ENCODE measurements at regions not wholly inside any gene's neighbourhood (a gene's known extent, or its start where the extent isn't known, plus 50 kb on each side); places are given as distances from the start of the nearest gene placed in this dataset.

DNA sequence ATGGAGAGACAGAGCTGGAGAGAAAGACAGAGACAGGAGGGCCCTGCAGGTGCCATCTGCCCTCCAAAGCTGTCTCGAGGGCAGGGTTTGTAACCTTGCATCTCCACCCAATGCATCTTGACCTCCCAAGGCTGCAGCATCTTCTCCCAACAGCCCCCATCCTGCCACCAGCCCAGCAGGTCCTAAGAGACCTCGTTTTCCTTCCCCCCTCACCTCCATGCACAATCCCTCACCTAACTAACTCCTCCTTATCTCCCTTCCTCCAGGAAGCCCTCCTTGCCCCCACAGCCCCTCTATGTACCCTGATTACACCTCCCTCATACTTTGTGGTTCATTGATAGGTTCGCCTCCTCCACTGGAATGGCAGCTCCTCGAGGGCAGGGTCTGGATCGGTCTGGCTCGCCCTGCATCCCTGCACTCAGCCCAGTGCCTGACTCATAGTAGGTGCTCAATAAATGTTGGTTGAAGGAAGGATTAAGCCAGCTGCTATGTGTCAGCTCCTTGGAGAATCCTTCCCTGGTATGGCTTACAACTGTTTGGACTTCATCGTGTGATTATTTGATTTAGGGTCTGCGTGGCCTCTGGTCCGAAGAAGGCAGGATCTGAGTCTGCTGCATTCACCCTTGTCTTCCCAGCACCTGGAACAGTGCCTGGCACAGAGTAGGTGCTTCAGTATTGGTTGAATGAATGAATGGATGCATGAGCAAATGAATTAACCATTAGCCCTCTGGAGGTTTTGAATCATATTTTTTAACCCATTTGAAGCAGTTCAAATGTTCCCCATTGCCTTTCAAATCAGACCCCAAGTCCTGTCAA, 105.6 kb upstream of the PTPN1 start:
- DNase-seq (ENCODE audit: low read depth in 2 of 2) = no peak

DNA sequence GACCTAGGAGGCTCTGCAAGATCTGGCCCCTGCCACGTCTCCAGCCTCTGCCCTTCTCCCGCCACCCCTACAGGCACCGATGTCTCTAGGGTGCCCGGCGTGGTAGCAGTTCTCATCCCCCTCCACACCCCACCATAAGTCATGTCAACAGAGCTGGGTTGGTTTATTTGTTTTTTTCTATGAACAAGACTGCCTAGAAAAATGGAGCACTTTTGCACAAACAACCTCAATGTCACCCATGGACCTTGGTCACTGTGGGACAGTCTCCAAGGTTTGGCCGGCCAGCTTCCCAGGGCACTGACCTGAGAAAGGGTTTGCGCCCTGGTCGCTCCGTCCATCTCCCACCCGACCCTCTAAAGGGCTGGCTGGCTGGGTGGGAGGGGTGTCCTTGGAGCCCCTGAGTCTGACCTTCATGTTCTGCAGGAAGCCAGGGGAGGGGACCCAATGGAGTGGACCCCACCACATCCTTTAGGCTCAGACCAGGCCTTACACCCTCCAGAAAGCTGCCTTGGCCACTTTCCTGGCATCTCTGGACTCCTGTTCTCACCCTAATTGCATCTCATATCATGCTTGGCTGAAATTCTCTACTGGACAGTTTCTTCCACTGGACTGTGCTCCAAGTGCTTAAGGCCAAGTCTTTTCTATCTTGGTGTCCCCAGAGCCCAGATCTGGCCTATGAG, 104.8 kb upstream of the PTPN1 start:
- no peak for DNase-seq (ENCODE audit: low read depth in 2 of 2)

DNA sequence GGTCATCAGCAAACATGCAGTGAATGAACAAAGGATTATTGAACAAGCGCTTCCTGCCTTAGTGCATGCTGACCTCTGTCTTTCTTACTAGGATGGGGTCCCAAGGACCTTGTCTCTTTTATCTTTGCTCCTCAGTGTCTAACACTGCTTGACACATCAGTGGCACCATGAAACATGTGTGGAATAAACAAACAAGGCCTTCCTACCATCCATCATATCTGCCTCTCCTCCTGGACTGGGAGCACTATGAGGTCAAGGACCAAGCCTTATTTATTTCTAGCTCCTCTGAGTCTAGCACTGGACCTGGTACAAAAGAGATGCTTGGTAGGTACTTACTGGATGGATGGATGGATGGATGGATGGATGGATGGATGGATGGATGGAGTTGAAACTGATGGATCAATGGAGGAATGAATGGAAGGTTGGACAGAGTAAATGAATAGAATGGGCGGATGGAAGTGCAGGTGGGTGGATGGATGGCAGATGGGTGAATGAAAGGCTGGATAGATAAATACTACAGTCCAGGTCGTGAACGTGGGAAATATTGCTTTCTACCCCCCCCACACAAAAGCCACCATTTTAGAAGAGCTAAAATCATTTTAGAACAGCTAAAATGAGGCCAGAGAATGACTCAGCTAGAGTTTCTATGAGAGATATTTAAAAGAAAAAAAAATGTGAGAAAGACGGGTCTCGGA, 104.1 kb upstream of the PTPN1 start:
- no peak for DNase-seq (ENCODE audit: low read depth in 2 of 2)

DNA sequence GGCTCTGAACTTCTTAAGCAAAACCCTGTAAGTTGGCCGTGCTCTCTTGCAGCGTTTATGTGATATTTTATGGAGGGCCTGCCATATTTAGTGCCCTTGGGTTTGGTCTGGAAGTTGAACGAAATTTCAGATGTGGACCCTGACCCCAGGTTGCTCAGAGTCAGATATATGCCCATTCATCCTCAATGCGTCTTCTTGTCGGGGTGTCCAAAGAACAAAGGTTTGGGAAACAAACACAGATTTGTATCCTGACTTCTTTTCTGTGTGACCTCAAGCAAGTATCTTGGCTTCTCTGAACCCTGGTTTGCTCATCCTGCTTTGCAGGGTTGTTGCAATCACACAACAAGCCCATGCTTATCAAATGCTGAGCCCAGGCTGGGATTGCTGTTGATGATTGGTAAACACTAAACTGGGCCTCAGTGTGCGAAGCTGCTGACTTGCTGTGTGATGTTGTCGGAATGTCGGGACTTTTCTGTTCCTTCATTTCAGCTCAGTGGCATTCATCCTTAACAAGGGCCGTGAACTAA, 103.5 kb upstream of the PTPN1 start:
- DNase-seq (ENCODE audit: low read depth in 2 of 2) = no peak

DNA sequence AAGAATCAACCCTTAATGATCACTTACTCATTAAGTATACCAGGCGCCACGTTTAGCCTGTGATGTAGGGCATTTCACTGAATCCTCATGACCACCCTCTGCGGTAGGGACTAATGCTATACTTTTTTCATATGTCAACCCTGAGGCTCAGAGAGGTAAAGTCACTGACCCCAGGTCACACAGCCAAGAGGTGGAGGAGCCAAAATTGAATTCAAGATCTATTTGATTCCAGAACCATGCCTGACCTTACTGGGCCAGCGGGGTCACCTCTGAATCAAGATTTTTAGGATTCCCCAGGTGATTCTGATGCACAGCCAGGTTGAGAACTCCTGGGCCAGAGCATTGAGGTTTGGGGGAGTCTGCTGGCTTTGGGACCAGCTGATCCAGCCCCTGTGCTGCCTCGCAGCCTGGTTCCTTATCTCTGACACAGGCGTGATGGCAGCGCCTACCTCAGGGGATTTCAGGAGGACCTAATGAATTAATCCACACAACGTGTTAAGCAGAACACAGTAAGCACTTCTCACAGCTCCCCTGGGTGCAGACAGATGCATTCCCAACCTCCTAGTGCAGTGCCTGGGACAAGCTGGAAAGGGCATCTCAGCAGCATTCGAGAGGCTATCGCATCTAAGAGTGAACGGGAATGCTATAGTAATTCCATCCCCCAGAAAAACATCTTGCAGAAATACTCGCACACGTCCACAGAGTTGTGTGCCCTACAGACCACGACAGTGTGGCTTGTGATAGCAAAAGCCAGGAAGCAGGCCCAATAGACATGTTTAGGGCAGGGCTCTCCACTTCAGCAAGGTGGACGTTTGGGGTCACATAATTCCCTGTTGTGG, 101.4 kb upstream of the PTPN1 start:
- DNase-seq (ENCODE audit: low read depth in 2 of 2) = no peak

DNA sequence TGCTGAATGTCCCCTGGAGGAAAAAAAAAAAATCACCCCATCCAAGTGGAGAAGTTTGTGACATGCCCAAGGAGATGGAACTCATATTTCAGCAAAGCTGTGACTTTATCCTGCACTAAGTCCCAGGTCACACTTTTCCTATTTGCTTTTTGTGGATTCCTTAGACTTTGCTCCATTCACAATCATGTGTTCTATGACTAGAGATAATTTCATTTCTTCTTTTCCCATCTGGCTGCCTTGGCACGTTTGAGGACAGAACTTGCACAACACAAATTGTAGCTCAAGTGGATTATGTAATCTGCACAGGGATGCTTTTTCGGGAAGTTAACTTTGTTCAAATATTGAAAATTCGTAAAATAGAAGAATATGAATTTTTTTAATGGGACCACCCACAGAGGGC, 100.7 kb upstream of the PTPN1 start:
- no peak for DNase-seq (ENCODE audit: low read depth in 2 of 2)

DNA sequence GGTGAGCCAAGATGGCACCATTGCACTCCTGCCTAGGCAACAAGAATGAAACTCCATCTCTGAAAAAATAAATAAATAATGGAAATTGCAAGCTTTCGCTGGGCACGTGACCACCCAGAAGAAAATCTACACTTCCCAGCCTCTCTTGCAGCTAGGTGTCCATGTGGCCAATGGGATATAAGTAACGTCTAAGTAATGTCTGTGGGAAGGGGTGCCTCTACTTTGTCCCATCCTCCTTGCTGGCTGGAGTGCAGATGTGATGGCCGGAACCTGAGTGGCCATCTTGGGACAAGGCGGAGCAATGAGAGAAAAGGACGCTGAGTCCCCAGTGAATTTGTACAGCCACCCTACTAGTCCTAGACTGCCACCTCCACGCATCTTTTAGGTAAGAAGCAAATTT, 99.8 kb upstream of the PTPN1 start:
- DNase-seq (ENCODE audit: low read depth in 2 of 2) = no peak

DNA sequence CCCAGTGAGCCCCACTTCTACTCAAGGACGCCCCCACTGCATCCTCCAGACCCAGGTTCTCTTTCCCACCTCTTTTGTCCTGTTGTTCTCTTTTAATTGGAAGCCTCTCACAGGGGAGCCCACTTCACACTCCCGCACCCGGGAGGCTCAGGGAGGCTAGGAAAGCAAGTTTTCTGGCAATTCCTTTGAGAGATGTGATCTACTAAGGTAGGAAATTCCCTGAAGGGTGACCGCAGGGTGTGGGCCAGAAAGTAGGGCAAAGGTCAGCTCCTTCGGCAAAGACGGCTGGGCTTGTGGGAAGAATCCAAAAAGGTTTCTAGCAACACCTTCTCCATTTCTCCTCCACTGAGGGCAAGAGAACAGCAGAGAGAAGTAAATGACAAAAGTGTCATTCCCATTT, 98.1 kb upstream of the PTPN1 start:
- DNase-seq (ENCODE audit: low read depth in 2 of 2) = no peak

DNA sequence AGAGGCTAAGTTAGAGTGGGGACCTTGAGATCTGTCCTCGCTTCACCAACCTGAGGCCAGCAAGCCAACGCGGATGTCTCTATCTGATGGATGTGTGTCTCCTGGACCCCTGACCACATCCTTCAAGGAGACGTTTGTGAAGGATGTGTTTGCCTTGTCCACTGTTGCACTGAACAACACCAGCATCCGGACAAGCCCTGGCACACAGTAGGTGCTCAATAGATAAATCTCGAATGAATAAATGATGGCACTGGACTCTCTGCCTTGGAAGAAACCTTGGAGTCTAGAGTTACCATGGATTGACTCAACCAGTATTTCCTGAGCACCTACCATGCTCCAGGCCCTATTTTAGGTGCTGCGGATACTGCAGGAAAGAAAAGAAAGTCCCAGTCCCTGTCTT, 97.7 kb upstream of the PTPN1 start:
- no peak for DNase-seq (ENCODE audit: low read depth in 2 of 2)

DNA sequence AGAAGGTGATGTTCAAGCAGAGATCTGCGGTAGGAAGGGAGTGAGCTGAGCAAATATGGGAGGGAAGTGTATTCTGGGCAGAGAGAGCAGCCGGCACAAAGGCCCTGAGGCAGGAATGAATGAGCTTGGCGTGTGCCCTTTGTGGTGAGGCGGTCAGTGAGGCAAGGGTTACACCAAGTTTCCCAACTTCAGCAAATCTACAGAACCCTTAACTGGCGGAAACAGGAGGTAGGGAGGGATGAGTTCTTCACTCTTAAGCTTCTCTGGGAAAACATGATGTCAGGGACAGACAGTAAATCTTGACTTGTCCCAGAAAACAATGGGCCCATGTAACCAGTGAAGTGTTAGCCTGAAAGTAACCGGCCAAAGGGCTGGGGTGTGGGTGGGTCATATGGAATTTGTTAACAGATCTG, 97.1 kb upstream of the PTPN1 start:
- DNase-seq (ENCODE audit: low read depth in 2 of 2) = no peak

DNA sequence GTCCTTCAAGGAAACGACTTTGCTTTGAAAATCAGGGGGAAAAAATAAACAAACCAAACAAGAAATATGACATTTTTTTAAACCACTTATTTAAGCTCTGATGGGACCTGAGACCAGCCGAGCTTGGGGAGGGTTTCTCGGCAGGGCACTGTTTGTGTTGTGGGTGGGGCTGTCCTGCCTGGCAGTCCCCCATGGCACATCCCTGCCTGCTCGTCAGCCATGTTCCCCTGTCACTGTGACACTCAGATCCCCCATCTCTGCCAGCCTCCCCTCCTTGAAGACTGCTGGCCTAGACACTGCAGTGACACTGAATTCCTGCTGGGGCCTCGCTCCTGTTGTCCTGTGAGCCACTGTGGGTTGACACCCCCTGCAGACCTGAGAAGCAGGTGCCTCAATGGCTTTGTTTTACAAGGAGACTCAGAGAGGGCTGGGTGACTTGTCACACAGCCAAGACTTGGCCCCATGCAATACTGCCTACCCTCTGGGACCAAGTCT, 95.1 kb upstream of the PTPN1 start:
- no peak for DNase-seq (ENCODE audit: low read depth in 2 of 2)

DNA sequence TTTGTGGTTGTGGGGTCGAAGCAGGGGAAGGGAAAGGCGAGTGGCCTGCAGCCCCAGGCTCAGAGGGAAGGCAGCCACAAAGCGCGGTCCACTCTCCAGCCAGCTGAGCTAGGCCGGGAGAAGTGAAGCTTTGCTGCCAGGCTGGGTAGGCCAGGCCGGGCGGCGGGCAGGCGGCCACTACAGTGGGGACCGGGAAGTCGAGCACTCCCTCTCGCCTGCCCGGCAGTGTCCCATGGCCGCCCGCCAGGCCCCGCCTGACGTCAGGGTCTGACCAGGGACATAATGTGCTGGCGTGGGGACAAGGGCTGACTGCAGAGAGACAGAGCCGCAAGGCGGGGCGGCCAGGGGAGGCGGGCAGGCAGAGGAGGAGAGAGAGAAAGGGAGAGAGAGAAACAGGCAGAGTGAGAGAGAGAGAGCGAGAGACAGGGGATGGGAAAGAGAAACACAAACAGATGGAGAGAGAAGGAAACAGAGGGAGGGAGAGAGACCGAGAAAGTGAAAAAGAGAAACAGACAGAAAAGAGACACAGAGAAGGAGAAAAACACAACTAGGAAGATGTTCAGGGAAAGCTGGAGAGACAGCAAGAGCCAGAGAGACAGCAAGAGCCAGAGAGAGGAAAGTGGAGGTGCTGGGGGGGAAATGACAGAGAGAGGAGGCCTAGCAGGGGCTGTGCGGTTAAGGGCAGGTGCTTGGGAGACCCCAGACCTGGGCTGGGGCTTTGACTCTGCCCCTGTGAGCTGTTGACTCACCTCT, 94.5 kb upstream of the PTPN1 start:
- DNase-seq (ENCODE audit: low read depth in 2 of 2) = no peak

DNA sequence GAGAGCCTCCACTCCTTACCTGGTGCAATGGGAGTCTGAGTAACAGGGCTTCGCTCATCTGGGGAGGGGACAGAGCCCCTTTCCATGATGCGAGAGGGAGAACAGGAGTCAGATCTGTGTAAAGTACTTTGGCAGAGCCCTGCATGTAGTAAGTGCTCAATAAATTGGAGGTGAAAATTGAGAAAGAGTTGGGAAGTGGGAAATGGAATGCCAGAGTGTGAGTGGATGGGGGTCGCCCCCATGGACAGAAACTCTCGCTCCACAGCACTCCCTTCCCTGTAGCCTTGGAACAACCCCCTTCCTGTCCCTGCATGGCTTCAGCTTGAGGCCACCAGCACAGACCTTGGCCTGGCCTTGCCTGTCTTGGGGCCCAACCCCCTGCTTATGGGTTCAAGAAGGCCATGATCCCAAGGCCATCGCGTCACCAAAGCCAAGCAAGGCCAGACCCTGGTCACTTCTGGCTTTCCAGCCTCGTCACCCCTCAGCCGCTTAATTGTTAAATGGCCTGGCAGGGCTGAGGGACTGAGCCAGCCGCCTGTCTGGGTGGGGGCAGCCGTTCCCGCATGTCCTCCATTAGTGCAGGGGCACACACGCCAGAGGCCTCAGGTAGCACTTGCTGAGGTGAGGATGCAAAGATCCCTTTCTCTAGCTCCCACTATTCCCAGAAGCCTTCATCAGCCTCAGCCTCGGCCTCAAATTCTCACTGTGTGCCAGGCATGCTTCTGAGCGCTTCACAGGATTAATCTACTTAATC, 93.7 kb upstream of the PTPN1 start:
- DNase-seq (ENCODE audit: low read depth in 2 of 2) = no peak

DNA sequence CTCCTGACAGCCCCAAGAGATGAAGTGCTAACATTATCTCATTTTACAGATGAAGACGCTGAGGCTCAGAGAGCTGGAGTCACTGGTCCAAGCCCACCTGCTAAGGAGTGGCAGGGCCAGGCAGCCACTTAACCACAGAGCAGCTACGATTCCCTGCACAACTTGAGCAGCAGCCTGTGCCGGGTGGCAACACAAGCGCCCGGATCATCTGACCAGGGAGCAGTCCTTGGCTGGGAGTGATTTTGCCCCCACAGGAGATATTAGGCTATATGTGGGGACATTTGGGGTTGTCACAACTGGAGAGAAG, 93.2 kb upstream of the PTPN1 start:
- no peak for DNase-seq (ENCODE audit: low read depth in 2 of 2)

DNA sequence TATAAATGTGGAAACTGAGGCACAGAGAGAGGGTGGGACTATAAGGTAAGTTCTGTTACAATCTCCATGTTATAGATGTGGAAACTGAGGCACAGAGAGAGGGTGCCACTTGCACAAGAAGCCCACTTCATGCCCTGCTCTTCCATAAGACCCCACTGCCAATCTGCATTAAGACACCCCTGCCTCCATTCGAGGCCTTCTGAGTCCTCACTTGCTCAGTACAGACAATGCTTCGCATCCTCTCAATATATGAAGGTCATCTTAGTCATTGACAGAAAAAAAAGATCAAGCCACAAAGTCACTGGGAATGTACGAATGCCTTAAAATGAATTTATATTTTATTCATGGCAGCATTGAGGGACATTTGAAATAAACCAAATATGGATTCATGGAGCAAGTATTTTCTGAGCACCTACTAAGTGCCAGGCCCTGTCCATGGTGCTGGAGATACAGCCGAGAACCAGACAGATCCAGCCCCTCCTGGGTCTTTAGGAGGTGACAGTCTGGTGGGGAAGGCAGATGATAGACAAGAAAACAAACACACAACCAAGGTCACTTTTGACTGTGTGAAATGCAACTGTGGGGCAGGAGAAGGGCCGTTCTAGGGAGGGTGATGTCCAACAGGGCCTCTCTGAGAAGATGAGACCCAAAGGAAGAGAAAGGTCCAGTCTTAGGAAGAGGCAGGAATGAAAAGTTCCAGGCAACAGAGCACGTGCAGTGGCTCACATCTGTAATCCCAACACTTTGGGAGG, 92.5 kb upstream of the PTPN1 start:
- no peak for DNase-seq (ENCODE audit: low read depth in 2 of 2)

DNA sequence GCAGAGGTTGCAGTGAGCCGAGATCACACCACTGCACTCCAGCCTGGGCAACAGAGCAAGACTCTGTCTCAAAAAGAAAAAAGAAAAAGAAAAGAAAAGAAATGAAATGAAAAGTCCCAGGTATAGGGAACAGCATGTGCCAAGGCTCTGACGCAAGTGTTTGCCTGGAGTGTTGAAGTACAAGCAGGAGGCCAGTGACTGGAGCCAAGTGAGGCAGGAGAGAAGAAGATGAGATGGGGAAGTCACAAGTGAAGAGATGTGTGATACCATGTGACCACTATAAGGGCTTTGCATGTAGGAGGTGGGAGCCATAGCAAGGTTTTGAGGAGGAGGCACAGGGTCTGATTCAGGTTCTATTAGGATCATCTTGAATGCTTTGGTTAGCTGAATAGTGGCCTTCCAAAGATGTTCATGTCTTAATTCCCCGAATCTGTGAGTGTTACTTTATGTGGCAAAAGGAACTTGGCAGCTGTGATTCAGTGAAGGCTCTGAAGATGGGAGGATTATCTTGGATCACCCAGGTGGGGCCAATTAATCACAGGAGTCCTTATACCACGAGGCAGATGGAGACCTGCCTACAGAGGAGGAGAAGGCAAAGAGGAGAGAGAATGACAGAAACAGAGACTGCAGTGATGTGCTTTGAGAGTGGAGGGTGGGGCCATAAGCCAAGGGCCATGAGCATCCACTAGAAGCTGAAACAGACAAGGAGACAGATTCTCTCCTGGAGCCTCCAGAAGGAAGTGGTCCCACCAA, 91.1 kb upstream of the PTPN1 start:
- no peak for DNase-seq (ENCODE audit: low read depth in 2 of 2)

DNA sequence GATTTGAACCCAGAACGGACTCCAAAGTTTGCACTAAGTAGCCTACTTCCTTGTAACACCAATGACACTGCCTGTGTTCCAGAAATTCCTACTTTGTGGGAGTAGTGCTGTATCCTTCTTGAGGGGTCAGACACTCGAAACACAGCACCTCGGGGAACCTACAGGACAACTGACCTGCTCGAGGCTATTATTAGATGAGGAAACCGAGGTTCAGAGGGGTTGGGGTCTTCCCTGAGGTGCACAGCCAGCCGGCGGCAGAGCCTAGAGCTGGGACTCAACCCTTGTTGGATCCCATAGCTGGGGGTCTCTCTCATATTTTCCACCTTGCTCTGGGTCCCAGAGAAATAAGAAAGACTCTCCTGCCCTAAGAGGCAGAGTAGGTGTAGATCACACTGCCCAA, 89.8 kb upstream of the PTPN1 start:
- DNase-seq (ENCODE audit: low read depth in 2 of 2) = no peak

DNA sequence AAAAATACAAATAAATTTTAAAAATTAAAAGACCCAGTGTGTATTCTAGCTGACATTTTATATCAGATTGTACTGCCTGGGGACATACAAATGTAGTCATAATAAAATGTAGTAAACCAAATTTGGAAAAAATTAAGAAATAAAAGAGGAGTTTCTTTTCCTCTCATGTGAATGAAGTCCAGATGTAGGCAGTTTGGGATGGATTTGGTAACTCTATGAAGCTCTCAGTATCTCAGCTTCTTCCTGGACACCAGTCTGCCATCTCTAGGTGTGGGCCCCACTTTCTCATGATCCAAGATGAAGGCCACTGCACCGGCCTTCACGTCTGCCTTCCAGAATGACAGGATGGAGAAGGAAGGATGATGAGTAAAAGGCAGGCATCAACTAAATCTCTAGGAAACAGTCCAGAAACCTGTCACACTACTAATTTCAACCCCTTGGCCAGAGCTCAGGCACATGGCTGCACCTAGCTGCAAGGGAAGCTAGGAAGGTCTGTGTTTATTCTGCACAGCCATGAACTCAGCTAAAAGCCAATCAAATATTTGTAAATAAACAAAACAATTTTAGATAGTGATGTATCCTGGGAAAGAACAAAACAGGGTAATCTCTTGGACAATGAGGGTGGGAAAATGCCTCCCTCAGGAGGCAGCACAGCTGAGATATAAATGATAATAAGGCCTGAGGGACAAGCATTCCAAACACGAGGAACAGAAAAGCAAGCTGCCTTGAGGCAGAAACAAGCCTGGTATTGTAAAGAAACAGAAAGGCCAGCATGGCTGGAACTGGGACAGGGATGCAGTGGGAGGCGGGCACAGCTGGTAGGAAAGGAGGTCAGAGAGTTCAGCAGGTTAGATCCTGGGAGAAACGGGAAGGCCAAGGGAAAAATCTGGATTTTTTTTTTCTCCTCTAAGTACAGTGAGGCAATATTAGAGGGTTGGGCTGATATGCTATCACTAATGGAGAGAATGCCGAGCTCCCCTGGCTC, 88.5 kb upstream of the PTPN1 start:
- no peak for DNase-seq (ENCODE audit: low read depth in 2 of 2)

Measured in stimulated activated CD8-positive, alpha-beta memory T cell treated with anti-CD3 and anti-CD28 coated beads, Interleukin-7, amount 100 ng/mL, for 4 hours (primary cell).